Activated CD8-positive, alpha-beta T cell treated with anti-CD3 and anti-CD28 coated beads, Interleukin-2, amount 10 ng/mL, durations not matched to agents 7 days and 5 days (primary cell): ENCODE measurements at regions not wholly inside any gene's neighbourhood (a gene's known extent, or its start where the extent isn't known, plus 50 kb on each side); places are given as distances from the start of the nearest gene placed in this dataset.

Experiments used
- ATAC-seq: fragments of 150-1000 bp; cut with Tn5 transposase; one replicate; pipeline ENCODE4 v1.10.0; 2021; ENCODE audit warnings: moderate library complexity
- CTCF ChIA-PET: fragments of 350-600 bp; sonication (Branson Sonifier 250); formaldehyde crosslinking; loops from one replicate; lab custom pipeline; 2021; ENCODE audit warnings: antibody characterized with exemption; lab: Charles Lee
- POLR2A ChIA-PET: fragments of 350-600 bp; sonication (Branson Sonifier 250); formaldehyde crosslinking; loops from one replicate; lab custom pipeline; 2021; ENCODE audit warnings: antibody characterized with exemption; lab: Charles Lee
- DNase-seq: peaks from one replicate; pipeline ENCODE4 v3.0.0-alpha.2; 2020
- H3K27ac Mint-ChIP-seq: one replicate; pipeline ENCODE4 v1.8.0; 2021; ENCODE audit warnings: mild to moderate bottlenecking, mixed read lengths
- H3K27me3 Mint-ChIP-seq: one replicate; pipeline ENCODE4 v1.8.0; 2021; ENCODE audit warnings: low read depth, mixed read lengths
- H3K36me3 Mint-ChIP-seq: one replicate; pipeline ENCODE4 v1.8.0; 2021; ENCODE audit warnings: low read depth, mixed read lengths
- H3K4me1 Mint-ChIP-seq: one replicate; pipeline ENCODE4 v1.8.0; 2021; ENCODE audit warnings: low read depth, mixed read lengths
- H3K4me3 Mint-ChIP-seq: one replicate; pipeline ENCODE4 v1.8.0; 2021; ENCODE audit warnings: mild to moderate bottlenecking, mixed read lengths
- H3K9me3 Mint-ChIP-seq: one replicate; pipeline ENCODE4 v1.8.0; 2022; ENCODE audit warnings: mixed read lengths; ENCODE audit not compliant: insufficient read depth

- ChIA-PET CTCF (no interaction called here), POLR2A (no interaction called here)
- no peak for ATAC-seq
- H3K36me3 Mint-ChIP-seq, result no peaks in the 10 kb centered on the region
- H3K4me3 Mint-ChIP-seq, result no peak overlapping the region
- H3K27ac Mint-ChIP-seq, result no peak overlapping the region
- no peaks in the 10 kb centered on the region for H3K27me3 Mint-ChIP-seq
- no peaks in the 10 kb centered on the region for H3K4me1 Mint-ChIP-seq
- no peaks in the 10 kb centered on the region for H3K9me3 Mint-ChIP-seq
- DNase-seq, result no peak
Measured at GRCh38 chr3:107028086-107028485, 349.2 kb upstream of the CCDC54 start.

DNA sequence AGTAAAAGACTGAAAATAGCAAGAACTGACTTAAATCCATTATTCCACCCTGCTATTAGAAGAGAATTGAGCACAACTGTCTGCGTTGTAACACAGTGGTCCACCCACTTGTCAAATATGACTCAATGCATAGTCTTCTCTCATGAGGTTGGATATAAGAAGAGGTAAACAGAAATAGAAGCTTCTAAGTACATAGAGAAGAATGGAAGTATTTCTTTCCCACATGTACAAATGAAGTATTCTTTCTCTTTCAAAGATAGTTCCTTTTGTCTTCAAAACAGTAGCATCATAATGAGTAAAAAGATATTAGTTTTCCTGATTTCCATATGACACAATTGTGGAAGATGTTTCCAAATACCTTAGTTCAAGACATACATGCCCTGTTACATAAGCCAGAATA is 348.6 kb upstream of the CCDC54 start:
- no peak overlapping the region for H3K4me3 Mint-ChIP-seq
- no peak for ATAC-seq
- no peaks in the 10 kb centered on the region for H3K27me3 Mint-ChIP-seq
- H3K9me3 Mint-ChIP-seq, result no peaks in the 10 kb centered on the region
- H3K4me1 Mint-ChIP-seq, result no peaks in the 10 kb centered on the region
- ChIA-PET CTCF (no interaction called here), POLR2A (no interaction called here)
- no peaks in the 10 kb centered on the region for H3K36me3 Mint-ChIP-seq
- no peak for DNase-seq
- no peak overlapping the region for H3K27ac Mint-ChIP-seq

DNA sequence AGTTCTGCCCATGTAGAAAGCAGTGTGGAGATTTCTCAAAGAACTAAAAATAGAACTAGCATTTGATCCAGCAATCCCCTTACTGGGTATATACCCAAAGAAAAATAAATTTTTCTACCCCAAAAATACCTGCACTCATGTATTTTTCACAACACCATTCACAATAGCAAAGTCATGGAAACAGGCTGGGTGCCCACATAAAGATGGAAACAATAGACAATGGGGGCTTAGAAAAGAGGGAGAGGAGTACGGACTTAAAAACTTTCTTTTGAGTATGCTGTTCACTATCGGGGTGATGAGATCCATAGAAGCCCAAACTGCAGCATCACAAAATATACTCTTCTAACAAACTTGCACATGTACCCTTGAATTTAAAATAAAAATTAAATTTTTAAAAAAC is 345.1 kb upstream of the CCDC54 start:
- H3K36me3 Mint-ChIP-seq, result no peaks in the 10 kb centered on the region
- H3K9me3 Mint-ChIP-seq, result peaks cover 5% of the 10 kb centered on the region
- POLR2A ChIA-PET, result no interaction called here
- no peak overlapping the region for H3K4me3 Mint-ChIP-seq
- H3K27me3 Mint-ChIP-seq, result no peaks in the 10 kb centered on the region
- H3K4me1 Mint-ChIP-seq, result no peaks in the 10 kb centered on the region
- no peak overlapping the region for H3K27ac Mint-ChIP-seq
- DNase-seq (no peak), ATAC-seq (no peak)
- CTCF ChIA-PET, result no interaction called here

GRCh38 chr3:107034142-107034541 is 343.1 kb upstream of the CCDC54 start:
- H3K4me3 Mint-ChIP-seq, result no peak overlapping the region
- ATAC-seq (no peak), DNase-seq (no peak)
- ChIA-PET CTCF (no interaction called here), POLR2A (no interaction called here)
- H3K9me3 Mint-ChIP-seq, result peaks cover 5% of the 10 kb centered on the region
- H3K36me3 Mint-ChIP-seq, result no peaks in the 10 kb centered on the region
- no peak overlapping the region for H3K27ac Mint-ChIP-seq
- H3K4me1 Mint-ChIP-seq, result no peaks in the 10 kb centered on the region
- no peaks in the 10 kb centered on the region for H3K27me3 Mint-ChIP-seq

GRCh38 chr3:107035176-107035575 is 342.1 kb upstream of the CCDC54 start:
- no peak for DNase-seq
- peaks cover 5% of the 10 kb centered on the region for H3K9me3 Mint-ChIP-seq
- H3K36me3 Mint-ChIP-seq, result no peaks in the 10 kb centered on the region
- ChIA-PET CTCF (no interaction called here), POLR2A (no interaction called here)
- H3K4me3 Mint-ChIP-seq, result no peak overlapping the region
- no peak for ATAC-seq
- no peaks in the 10 kb centered on the region for H3K27me3 Mint-ChIP-seq
- no peaks in the 10 kb centered on the region for H3K4me1 Mint-ChIP-seq
- no peak overlapping the region for H3K27ac Mint-ChIP-seq

GRCh38 chr3:107044677-107045076 is 332.6 kb upstream of the CCDC54 start:
- ChIA-PET CTCF (no interaction called here), POLR2A (no interaction called here)
- DNase-seq (no peak), ATAC-seq (no peak)
- Mint-ChIP-seq H3K4me1 (no peaks in the 10 kb centered on the region), H3K27ac (no peak overlapping the region), H3K27me3 (no peaks in the 10 kb centered on the region), H3K36me3 (no peaks in the 10 kb centered on the region), H3K4me3 (no peak overlapping the region), H3K9me3 (no peaks in the 10 kb centered on the region)

- ChIA-PET CTCF (no interaction called here), POLR2A (no interaction called here)
- DNase-seq, result no peak
- ATAC-seq, result no peak
- Mint-ChIP-seq H3K27me3 (no peaks in the 10 kb centered on the region), H3K27ac (no peak overlapping the region), H3K36me3 (no peaks in the 10 kb centered on the region), H3K9me3 (no peaks in the 10 kb centered on the region), H3K4me1 (no peaks in the 10 kb centered on the region), H3K4me3 (no peak overlapping the region)
Measured at GRCh38 chr3:107045791-107046190, 331.4 kb upstream of the CCDC54 start.

- H3K4me1 Mint-ChIP-seq, result no peaks in the 10 kb centered on the region
- CTCF ChIA-PET, result interaction anchor here (2.7 kb wide), 1 partner anchor 9 kb away, joined by 10 read pairs; no protein-coding TSS in a partner anchor
- POLR2A ChIA-PET, result no interaction called here
- no peak for ATAC-seq
- H3K27ac Mint-ChIP-seq, result no peak overlapping the region
- H3K36me3 Mint-ChIP-seq, result no peaks in the 10 kb centered on the region
- peaks cover 2% of the 10 kb centered on the region for H3K27me3 Mint-ChIP-seq
- no peak for DNase-seq
- H3K9me3 Mint-ChIP-seq, result no peaks in the 10 kb centered on the region
- H3K4me3 Mint-ChIP-seq, result no peak overlapping the region
Measured at GRCh38 chr3:107055181-107055942, 321.9 kb upstream of the CCDC54 start.

- peaks cover 12% of the 10 kb centered on the region for H3K4me1 Mint-ChIP-seq
- CTCF ChIA-PET, result no interaction called here
- POLR2A ChIA-PET, result no interaction called here
- H3K27ac Mint-ChIP-seq, result no peak overlapping the region
- H3K4me3 Mint-ChIP-seq, result no peak overlapping the region
- DNase-seq (no peak), ATAC-seq (no peak)
- H3K36me3 Mint-ChIP-seq, result no peaks in the 10 kb centered on the region
- H3K9me3 Mint-ChIP-seq, result no peaks in the 10 kb centered on the region
- peaks cover 13% of the 10 kb centered on the region for H3K27me3 Mint-ChIP-seq
Measured at GRCh38 chr3:107061466-107061865, 315.8 kb upstream of the CCDC54 start.

DNA sequence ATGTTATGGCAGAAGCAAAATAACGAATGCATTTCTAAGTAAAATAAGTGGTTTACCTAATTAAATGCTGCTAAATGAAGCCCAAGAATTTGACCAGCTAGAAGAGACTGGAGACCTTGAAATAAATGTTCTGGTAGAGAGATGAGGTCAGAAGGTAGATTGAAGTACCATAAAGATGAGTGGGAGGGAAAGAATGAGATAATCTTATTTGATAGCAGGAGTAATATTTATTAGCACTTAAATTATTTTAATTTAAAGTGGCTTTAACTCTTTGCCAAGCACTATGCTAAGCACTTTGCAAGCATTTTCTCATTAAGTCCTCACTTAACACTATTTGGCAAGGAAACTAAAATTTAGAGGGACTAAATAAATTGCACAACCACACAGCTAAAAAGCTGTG is 314.9 kb upstream of the CCDC54 start:
- CTCF ChIA-PET, result no interaction called here
- peaks cover 12% of the 10 kb centered on the region for H3K4me1 Mint-ChIP-seq
- POLR2A ChIA-PET, result no interaction called here
- ATAC-seq (no peak), DNase-seq (no peak)
- H3K36me3 Mint-ChIP-seq, result no peaks in the 10 kb centered on the region
- no peaks in the 10 kb centered on the region for H3K9me3 Mint-ChIP-seq
- no peak overlapping the region for H3K4me3 Mint-ChIP-seq
- peaks cover 15% of the 10 kb centered on the region for H3K27me3 Mint-ChIP-seq
- H3K27ac Mint-ChIP-seq, result no peak overlapping the region

- no peaks in the 10 kb centered on the region for H3K9me3 Mint-ChIP-seq
- DNase-seq (no peak), ATAC-seq (no peak)
- ChIA-PET POLR2A (no interaction called here), CTCF (no interaction called here)
- H3K4me1 Mint-ChIP-seq, result peaks cover 12% of the 10 kb centered on the region
- no peak overlapping the region for H3K4me3 Mint-ChIP-seq
- no peaks in the 10 kb centered on the region for H3K36me3 Mint-ChIP-seq
- H3K27me3 Mint-ChIP-seq, result peaks cover 15% of the 10 kb centered on the region
- no peak overlapping the region for H3K27ac Mint-ChIP-seq
Measured at GRCh38 chr3:107062787-107063186, 314.5 kb upstream of the CCDC54 start.

- no peaks in the 10 kb centered on the region for H3K36me3 Mint-ChIP-seq
Measured at GRCh38 chr3:107063351-107063750, 313.9 kb upstream of the CCDC54 start.

More at GRCh38 chr3:107063351-107063750, 313.9 kb upstream of the CCDC54 start:
- Mint-ChIP-seq H3K27ac (no peak overlapping the region), H3K9me3 (no peaks in the 10 kb centered on the region), H3K4me1 (peaks cover 12% of the 10 kb centered on the region), H3K27me3 (peaks cover 14% of the 10 kb centered on the region), H3K4me3 (no peak overlapping the region)
- ChIA-PET POLR2A (no interaction called here), CTCF (no interaction called here)
- no peak for DNase-seq
- ATAC-seq, result no peak
